ENCODE measurements at regions not wholly inside any gene's neighbourhood (a gene's known extent, or its start where the extent isn't known, plus 50 kb on each side); places are given as distances from the start of the nearest gene placed in this dataset.

DNA sequence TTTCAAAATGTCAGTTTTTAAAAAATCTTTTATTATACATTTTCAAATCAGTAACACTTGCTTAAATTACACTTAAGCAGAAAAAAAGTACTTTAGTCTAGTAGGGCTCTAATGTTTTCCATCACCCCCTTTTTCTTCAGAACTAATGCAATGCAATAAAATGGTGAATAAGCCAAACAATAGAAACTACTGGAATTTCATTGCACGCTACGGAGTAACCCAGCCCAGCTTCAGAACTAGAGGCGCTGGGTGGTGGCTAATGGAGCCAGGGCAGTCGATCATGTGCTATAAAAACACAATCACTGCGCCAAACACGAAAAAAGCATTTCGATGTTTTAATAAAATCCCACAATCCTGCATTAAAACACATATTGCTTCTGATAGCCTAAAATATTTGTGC, 59.9 kb upstream of the ODAD2 start (continued):
- TF ChIP-seq, protein P1, sequence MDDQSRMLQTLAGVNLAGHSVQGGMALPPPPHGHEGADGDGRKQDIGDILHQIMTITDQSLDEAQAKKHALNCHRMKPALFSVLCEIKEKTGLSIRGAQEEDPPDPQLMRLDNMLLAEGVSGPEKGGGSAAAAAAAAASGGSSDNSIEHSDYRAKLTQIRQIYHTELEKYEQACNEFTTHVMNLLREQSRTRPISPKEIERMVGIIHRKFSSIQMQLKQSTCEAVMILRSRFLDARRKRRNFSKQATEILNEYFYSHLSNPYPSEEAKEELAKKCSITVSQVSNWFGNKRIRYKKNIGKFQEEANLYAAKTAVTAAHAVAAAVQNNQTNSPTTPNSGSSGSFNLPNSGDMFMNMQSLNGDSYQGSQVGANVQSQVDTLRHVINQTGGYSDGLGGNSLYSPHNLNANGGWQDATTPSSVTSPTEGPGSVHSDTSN (CRISPR knock-in tag; IDR thresholded peaks at IDR 0.05): no peak
- TF ChIP-seq ZNF561 (tag by site-specific recombination; IDR thresholded peaks at IDR 0.05; ENCODE audit: borderline replicate concordance): no peak

GRCh38 chr10:28054228-28054860, 55.5 kb upstream of the ODAD2 start:
- CTCF ChIA-PET: interaction anchor here (1.2 kb wide), 1 partner anchor 187 kb away, joined by 4 read pairs; no protein-coding TSS in a partner anchor
- 0 out of 2 replicates have a peak, but pooled peaks have one; percentile 11 for TF ChIP-seq BCL6B (tag by site-specific recombination; IDR thresholded peaks at IDR 0.05)
- TF ChIP-seq ZBTB8A (tag by site-specific recombination; IDR thresholded peaks at IDR 0.05): no peak
- TF ChIP-seq, protein P2, sequence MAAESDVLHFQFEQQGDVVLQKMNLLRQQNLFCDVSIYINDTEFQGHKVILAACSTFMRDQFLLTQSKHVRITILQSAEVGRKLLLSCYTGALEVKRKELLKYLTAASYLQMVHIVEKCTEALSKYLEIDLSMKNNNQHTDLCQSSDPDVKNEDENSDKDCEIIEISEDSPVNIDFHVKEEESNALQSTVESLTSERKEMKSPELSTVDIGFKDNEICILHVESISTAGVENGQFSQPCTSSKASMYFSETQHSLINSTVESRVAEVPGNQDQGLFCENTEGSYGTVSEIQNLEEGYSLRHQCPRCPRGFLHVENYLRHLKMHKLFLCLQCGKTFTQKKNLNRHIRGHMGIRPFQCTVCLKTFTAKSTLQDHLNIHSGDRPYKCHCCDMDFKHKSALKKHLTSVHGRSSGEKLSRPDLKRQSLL (tag by site-specific recombination; IDR thresholded peaks at IDR 0.05): no peak
- TF ChIP-seq ZNF660 (tag by site-specific recombination; IDR thresholded peaks at IDR 0.05): no peak
- TF ChIP-seq ZBTB21 (tag by site-specific recombination; IDR thresholded peaks at IDR 0.05): no peak
- TF ChIP-seq, protein P3, sequence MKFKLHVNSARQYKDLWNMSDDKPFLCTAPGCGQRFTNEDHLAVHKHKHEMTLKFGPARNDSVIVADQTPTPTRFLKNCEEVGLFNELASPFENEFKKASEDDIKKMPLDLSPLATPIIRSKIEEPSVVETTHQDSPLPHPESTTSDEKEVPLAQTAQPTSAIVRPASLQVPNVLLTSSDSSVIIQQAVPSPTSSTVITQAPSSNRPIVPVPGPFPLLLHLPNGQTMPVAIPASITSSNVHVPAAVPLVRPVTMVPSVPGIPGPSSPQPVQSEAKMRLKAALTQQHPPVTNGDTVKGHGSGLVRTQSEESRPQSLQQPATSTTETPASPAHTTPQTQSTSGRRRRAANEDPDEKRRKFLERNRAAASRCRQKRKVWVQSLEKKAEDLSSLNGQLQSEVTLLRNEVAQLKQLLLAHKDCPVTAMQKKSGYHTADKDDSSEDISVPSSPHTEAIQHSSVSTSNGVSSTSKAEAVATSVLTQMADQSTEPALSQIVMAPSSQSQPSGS (tag by site-specific recombination; IDR thresholded peaks at IDR 0.05; ENCODE audit: low read depth): no peak
- no peak for TF ChIP-seq ZNF394 (tag by site-specific recombination; IDR thresholded peaks at IDR 0.05; ENCODE audit: borderline replicate concordance)
- TF ChIP-seq, protein P4, sequence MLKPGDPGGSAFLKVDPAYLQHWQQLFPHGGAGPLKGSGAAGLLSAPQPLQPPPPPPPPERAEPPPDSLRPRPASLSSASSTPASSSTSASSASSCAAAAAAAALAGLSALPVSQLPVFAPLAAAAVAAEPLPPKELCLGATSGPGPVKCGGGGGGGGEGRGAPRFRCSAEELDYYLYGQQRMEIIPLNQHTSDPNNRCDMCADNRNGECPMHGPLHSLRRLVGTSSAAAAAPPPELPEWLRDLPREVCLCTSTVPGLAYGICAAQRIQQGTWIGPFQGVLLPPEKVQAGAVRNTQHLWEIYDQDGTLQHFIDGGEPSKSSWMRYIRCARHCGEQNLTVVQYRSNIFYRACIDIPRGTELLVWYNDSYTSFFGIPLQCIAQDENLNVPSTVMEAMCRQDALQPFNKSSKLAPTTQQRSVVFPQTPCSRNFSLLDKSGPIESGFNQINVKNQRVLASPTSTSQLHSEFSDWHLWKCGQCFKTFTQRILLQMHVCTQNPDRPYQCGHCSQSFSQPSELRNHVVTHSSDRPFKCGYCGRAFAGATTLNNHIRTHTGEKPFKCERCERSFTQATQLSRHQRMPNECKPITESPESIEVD (tag by site-specific recombination; IDR thresholded peaks at IDR 0.05): peak; percentile 58
- no peak for TF ChIP-seq YY1 (tag by site-specific recombination; IDR thresholded peaks at IDR 0.05)
- no peak for TF ChIP-seq ZNF768 (tag by site-specific recombination; IDR thresholded peaks at IDR 0.05)
- TF ChIP-seq ZNF423 (tag by site-specific recombination; IDR thresholded peaks at IDR 0.05): no peak
- no peak for TF ChIP-seq ZFP41 (tag by site-specific recombination; IDR thresholded peaks at IDR 0.05; ENCODE audit: borderline replicate concordance)
- TF ChIP-seq, protein P5, sequence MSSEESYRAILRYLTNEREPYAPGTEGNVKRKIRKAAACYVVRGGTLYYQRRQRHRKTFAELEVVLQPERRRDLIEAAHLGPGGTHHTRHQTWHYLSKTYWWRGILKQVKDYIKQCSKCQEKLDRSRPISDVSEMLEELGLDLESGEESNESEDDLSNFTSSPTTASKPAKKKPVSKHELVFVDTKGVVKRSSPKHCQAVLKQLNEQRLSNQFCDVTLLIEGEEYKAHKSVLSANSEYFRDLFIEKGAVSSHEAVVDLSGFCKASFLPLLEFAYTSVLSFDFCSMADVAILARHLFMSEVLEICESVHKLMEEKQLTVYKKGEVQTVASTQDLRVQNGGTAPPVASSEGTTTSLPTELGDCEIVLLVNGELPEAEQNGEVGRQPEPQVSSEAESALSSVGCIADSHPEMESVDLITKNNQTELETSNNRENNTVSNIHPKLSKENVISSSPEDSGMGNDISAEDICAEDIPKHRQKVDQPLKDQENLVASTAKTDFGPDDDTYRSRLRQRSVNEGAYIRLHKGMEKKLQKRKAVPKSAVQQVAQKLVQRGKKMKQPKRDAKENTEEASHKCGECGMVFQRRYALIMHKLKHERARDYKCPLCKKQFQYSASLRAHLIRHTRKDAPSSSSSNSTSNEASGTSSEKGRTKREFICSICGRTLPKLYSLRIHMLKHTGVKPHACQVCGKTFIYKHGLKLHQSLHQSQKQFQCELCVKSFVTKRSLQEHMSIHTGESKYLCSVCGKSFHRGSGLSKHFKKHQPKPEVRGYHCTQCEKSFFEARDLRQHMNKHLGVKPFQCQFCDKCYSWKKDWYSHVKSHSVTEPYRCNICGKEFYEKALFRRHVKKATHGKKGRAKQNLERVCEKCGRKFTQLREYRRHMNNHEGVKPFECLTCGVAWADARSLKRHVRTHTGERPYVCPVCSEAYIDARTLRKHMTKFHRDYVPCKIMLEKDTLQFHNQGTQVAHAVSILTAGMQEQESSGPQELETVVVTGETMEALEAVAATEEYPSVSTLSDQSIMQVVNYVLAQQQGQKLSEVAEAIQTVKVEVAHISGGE (tag by site-specific recombination; conservative IDR thresholded peaks at IDR 0.05; ENCODE audit: low read depth): no peak
- TF ChIP-seq ZSCAN5A (tag by site-specific recombination; IDR thresholded peaks at IDR 0.05): no peak
- Histone ChIP-seq H3K4me3 (ENCODE audit: low read depth, low read length) (no peak overlapping the region), H3K9me3 (ENCODE audit: control insufficient read depth, insufficient read depth, low read depth, low read length) (no peaks in the 10 kb centered on the region), H3K36me3 (ENCODE audit: control insufficient read depth in 2 of 2, insufficient read depth in 1 of 2, low read length in 2 of 2) (peaks cover 0 to 2% of the 10 kb centered on the region in 2 experiments; a peak in 2 of 3 replicates), H3K4me1 (ENCODE audit: control insufficient read depth, insufficient read depth, low read length) (no peaks in the 10 kb centered on the region), H3K27ac (ENCODE audit: extremely low read depth, low read depth, low read length) (no peak overlapping the region)
- POLR2A ChIA-PET: no interaction called here
